HG03565 (cell line): ENCODE measurements at regions not wholly inside any gene's neighbourhood (a gene's known extent, or its start where the extent isn't known, plus 50 kb on each side); places are given as distances from the start of the nearest gene placed in this dataset.
A peak's percentile ranks its signal among the peaks of the same experiment; 100 is the strongest.

ENCODE experiments used
- ATAC-seq: cut with Tn5 transposase; IDR thresholded peaks from one replicate; pipeline ENCODE4 v1.9.1; 2021; ENCODE audit warnings: mild to moderate bottlenecking, moderate library complexity; ENCODE audit not compliant: unreplicated experiment

GRCh38 chr2:41936771-41937463 lies 110.9 kb upstream of the PKDCC start:
- no peak for ATAC-seq

- ATAC-seq, result no peak
These were observed 110.3 kb upstream of the PKDCC start for GRCh38 chr2:41937464-41937906.

GRCh38 chr2:41937921-41938708 lies 109.7 kb upstream of the PKDCC start:
- ATAC-seq, result no peak

- ATAC-seq, result no peak
These were observed 107.6 kb upstream of the PKDCC start for GRCh38 chr2:41940060-41940744.

GRCh38 chr2:41940745-41941063 lies 107.1 kb upstream of the PKDCC start:
- no peak for ATAC-seq

- no peak for ATAC-seq
These were observed 106.0 kb upstream of the PKDCC start for GRCh38 chr2:41941831-41942230.

- ATAC-seq, result no peak
These were observed 105.5 kb upstream of the PKDCC start for GRCh38 chr2:41942278-41942677.

GRCh38 chr2:41943159-41943558 lies 104.7 kb upstream of the PKDCC start:
- no peak for ATAC-seq

- no peak for ATAC-seq
These were observed 103.5 kb upstream of the PKDCC start for GRCh38 chr2:41944220-41944880.

- ATAC-seq, result no peak
These were observed 100.0 kb upstream of the PKDCC start for GRCh38 chr2:41947701-41948396.

- ATAC-seq, result no peak
These were observed 99.4 kb upstream of the PKDCC start for GRCh38 chr2:41948397-41948763.

GRCh38 chr2:41949091-41949882 lies 98.5 kb upstream of the PKDCC start:
- ATAC-seq, result no peak

GRCh38 chr2:41949883-41950665 lies 97.7 kb upstream of the PKDCC start:
- ATAC-seq, result no peak

GRCh38 chr2:41950666-41950960 lies 97.2 kb upstream of the PKDCC start:
- ATAC-seq, result no peak

GRCh38 chr2:41954304-41955291 lies 93.2 kb upstream of the PKDCC start:
- no peak for ATAC-seq

- peak; percentile 57 for ATAC-seq
These were observed 92.3 kb upstream of the PKDCC start for GRCh38 chr2:41955316-41956043.

- ATAC-seq, result no peak
These were observed 90.4 kb upstream of the PKDCC start for GRCh38 chr2:41957431-41957830.

- no peak for ATAC-seq
These were observed 89.6 kb upstream of the PKDCC start for GRCh38 chr2:41958251-41958650.
